Peyer's patch (tissue), 4 donors: ENCODE measurements at regions not wholly inside any gene's neighbourhood (a gene's known extent, or its start where the extent isn't known, plus 50 kb on each side); places are given as distances from the start of the nearest gene placed in this dataset.

Experiments
- DNase-seq, 3 donors: peaks; one replicate each; pipeline ENCODE4 v3.0.0-alpha.2; 2017 to 2019
- H3K27ac ChIP-seq, 4 donors: fragments of 200-600 bp; sonication (generic); one replicate each; pipeline ENCODE4 v1.5.1; 2016 to 2019
- H3K27me3 ChIP-seq, 2 donors: fragments of 200-600 bp; sonication (generic); one replicate each; pipeline ENCODE4 v1.5.1; 2019
- H3K36me3 ChIP-seq, 3 donors: fragments of 200-600 bp; sonication (generic); one replicate each; pipeline ENCODE4 v1.5.1; 2016 to 2019
- H3K4me1 ChIP-seq, 4 donors: fragments of 200-600 bp; sonication (generic); one replicate each; pipeline ENCODE4 v1.5.1; 2016 to 2019
- H3K4me3 ChIP-seq, 4 donors: fragments of 200-600 bp; sonication (generic); 1 replicate in 3 of 4; 2 replicates in 1 of 4; pipeline ENCODE4 v1.5.1; 2016 to 2019; ENCODE audit warnings: mild to moderate bottlenecking in 1 of 4
- H3K9me3 ChIP-seq, 4 donors: fragments of 200-600 bp; sonication (generic); one replicate each; pipeline ENCODE4 v1.5.1; 2016 to 2019; ENCODE audit warnings: mild to moderate bottlenecking in 1 of 4
- POLR2A ChIP-seq, 2 donors: fragments of 450-650 bp; IDR thresholded peaks; one replicate each; pipeline ENCODE4 v1.5.1; 2017; ENCODE audit warnings: antibody characterized with exemption in 2 of 2, mild to moderate bottlenecking in 2 of 2, moderate library complexity in 2 of 2
- TF ChIP-seq, protein P1 (sequence below), 6 experiments: fragments of 450-650 bp in 4 of 6; fragments of 200-600 bp in 2 of 6; sonication (generic) in 1 of 6; IDR thresholded peaks; one replicate each; pipeline ENCODE4 v1.5.1; 2017 to 2019; ENCODE audit warnings: antibody characterized with exemption in 6 of 6, mild to moderate bottlenecking in 3 of 6, moderate library complexity in 1 of 6

DNA sequence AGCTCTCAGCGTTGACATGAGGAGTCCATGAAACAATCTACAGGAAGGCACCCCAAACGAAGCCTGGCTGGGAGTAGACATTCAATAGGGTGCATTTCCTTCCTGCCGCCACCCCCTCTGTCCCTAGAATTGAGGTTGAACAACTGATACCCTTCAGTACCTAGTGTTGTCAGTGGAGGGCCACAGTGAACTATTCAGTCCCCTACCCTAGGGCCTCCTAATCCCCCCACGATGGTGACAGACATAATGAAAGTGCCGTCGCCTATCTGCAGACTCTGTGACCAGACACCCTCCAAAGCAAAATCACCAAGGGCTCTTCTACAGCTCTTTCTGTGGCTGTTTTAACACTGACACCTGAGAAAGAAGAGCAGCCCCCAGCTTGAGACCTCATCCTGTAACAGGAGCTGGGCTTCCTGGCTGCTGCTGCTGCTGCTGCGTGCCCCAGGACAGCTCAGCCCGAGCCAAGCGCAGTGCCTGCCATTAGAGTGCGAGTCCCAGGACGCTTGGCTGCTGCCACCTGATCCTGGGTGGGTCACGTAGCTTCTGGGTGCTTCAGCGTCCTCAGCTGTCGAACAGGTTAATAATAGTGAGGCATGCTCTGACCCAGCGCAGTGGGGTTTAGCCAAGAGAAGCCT lies 183.0 kb downstream of the ZBTB18 start:
- no peaks in the 10 kb centered on the region for H3K36me3 ChIP-seq
- TF ChIP-seq, protein P1, sequence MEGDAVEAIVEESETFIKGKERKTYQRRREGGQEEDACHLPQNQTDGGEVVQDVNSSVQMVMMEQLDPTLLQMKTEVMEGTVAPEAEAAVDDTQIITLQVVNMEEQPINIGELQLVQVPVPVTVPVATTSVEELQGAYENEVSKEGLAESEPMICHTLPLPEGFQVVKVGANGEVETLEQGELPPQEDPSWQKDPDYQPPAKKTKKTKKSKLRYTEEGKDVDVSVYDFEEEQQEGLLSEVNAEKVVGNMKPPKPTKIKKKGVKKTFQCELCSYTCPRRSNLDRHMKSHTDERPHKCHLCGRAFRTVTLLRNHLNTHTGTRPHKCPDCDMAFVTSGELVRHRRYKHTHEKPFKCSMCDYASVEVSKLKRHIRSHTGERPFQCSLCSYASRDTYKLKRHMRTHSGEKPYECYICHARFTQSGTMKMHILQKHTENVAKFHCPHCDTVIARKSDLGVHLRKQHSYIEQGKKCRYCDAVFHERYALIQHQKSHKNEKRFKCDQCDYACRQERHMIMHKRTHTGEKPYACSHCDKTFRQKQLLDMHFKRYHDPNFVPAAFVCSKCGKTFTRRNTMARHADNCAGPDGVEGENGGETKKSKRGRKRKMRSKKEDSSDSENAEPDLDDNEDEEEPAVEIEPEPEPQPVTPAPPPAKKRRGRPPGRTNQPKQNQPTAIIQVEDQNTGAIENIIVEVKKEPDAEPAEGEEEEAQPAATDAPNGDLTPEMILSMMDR (IDR thresholded peaks at IDR 0.05): no peak
- no peak for TF ChIP-seq POLR2A (IDR thresholded peaks at IDR 0.05)
- H3K27ac ChIP-seq: no peak overlapping the region
- H3K4me3 ChIP-seq: no peak overlapping the region
- DNase-seq: no peak
- no peaks in the 10 kb centered on the region for H3K4me1 ChIP-seq
- no peaks in the 10 kb centered on the region for H3K27me3 ChIP-seq
- no peaks in the 10 kb centered on the region for H3K9me3 ChIP-seq

DNA sequence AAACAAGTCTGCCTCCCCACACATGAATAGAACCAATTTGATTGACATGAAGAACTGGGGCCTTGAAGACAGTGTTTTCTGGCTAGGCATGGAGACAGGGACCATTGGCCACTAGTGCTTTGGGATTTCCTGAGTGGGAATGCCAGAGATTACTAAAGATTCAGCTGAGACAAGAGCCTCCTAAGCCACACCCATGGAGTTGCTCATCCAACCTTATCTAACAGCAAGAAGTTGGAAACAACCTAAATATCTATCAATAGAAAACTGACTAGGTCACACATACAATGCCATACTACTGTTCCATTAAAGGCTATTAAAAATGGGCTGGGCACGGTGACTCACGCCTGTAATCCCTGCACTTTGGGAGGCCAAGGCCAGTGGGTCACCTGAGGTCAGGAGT lies 184.1 kb downstream of the ZBTB18 start:
- H3K36me3 ChIP-seq: no peaks in the 10 kb centered on the region
- no peak for DNase-seq
- no peak overlapping the region for H3K27ac ChIP-seq

DNA sequence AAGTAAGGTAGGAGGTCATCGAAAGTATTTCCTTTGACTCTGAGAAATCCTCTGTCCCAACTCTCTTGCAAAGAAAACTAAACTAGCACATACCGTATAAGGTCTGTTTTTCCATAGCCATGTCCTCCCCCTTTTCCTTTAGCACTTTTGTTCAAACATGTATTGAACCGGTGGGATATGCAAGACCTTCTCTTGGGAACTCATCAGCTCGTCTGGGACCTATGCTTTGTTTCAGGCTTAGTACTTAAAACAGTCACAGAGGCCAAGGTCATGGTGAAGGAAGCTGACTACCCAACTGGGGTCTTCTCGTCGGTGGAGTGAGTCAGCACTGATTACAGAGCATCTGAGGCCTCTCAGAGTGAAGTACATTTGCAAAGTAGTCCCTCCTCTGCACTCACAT lies 185.0 kb downstream of the ZBTB18 start:
- Histone ChIP-seq H3K4me3 (no peak overlapping the region), H3K27me3 (no peaks in the 10 kb centered on the region), H3K9me3 (no peaks in the 10 kb centered on the region), H3K4me1 (no peaks in the 10 kb centered on the region), H3K27ac (no peak overlapping the region), H3K36me3 (no peaks in the 10 kb centered on the region)
- TF ChIP-seq, protein P1 (IDR thresholded peaks at IDR 0.05): no peak
- no peak for TF ChIP-seq POLR2A (IDR thresholded peaks at IDR 0.05)
- DNase-seq: no peak

More for the DNA sequence above, 184.1 kb downstream of the ZBTB18 start:
- Histone ChIP-seq H3K4me1 (no peaks in the 10 kb centered on the region), H3K9me3 (no peaks in the 10 kb centered on the region), H3K4me3 (no peak overlapping the region), H3K27me3 (no peaks in the 10 kb centered on the region)
- TF ChIP-seq POLR2A (IDR thresholded peaks at IDR 0.05): no peak
- TF ChIP-seq, protein P1 (IDR thresholded peaks at IDR 0.05): no peak

GRCh38 chr1:244236721-244237120 lies 185.6 kb downstream of the ZBTB18 start:
- no peak for DNase-seq
- H3K27me3 ChIP-seq: no peaks in the 10 kb centered on the region
- TF ChIP-seq, protein P1 (IDR thresholded peaks at IDR 0.05): no peak
- no peak for TF ChIP-seq POLR2A (IDR thresholded peaks at IDR 0.05)

GRCh38 chr1:244237445-244237844 lies 186.4 kb downstream of the ZBTB18 start:
- Histone ChIP-seq H3K4me1 (no peaks in the 10 kb centered on the region), H3K9me3 (no peaks in the 10 kb centered on the region), H3K4me3 (no peak overlapping the region), H3K27ac (no peak overlapping the region), H3K27me3 (no peaks in the 10 kb centered on the region), H3K36me3 (no peaks in the 10 kb centered on the region)
- DNase-seq: no peak
- no peak for TF ChIP-seq POLR2A (IDR thresholded peaks at IDR 0.05)
- TF ChIP-seq, protein P1 (IDR thresholded peaks at IDR 0.05): no peak

More at GRCh38 chr1:244236721-244237120, 185.6 kb downstream of the ZBTB18 start:
- H3K4me3 ChIP-seq: no peak overlapping the region
- H3K4me1 ChIP-seq: no peaks in the 10 kb centered on the region
- H3K27ac ChIP-seq: no peak overlapping the region
- H3K9me3 ChIP-seq: no peaks in the 10 kb centered on the region
- no peaks in the 10 kb centered on the region for H3K36me3 ChIP-seq
